ENCODE measurements at regions not wholly inside any gene's neighbourhood (a gene's known extent, or its start where the extent isn't known, plus 50 kb on each side); places are given as distances from the start of the nearest gene placed in this dataset.

GRCh38 chr2:128536925-128537620 lies 218.4 kb upstream of the HS6ST1 start:
- no peaks in the 10 kb centered on the region for H3K36me3 ChIP-seq
- DNase-seq (peak in 1 of 4 donors; percentile 34), ATAC-seq (peak; percentile 49)
- no peaks in the 10 kb centered on the region for H3K27me3 ChIP-seq
- H3K27ac ChIP-seq: peak overlapping the region in 1 of 2 donors; percentile 19
- H3K9me3 ChIP-seq: no peaks in the 10 kb centered on the region
- H3K4me3 ChIP-seq: no peak overlapping the region
- TF ChIP-seq CTCF (IDR thresholded peaks at IDR 0.05): no peak
- intact Hi-C loops (cut with DNase I): no loop called here
- no peaks in the 10 kb centered on the region for H3K4me1 ChIP-seq

- intact Hi-C loops (cut with DNase I): no loop called here
- TF ChIP-seq CTCF (IDR thresholded peaks at IDR 0.05): no peak
- no peak for ATAC-seq
- H3K27ac ChIP-seq: peak overlapping the region in 1 of 2 donors; percentile 19
- DNase-seq: no peak
- H3K4me3 ChIP-seq: no peak overlapping the region
- H3K9me3 ChIP-seq: no peaks in the 10 kb centered on the region
- no peaks in the 10 kb centered on the region for H3K27me3 ChIP-seq
- H3K36me3 ChIP-seq: no peaks in the 10 kb centered on the region
- no peaks in the 10 kb centered on the region for H3K4me1 ChIP-seq
Measured at GRCh38 chr2:128537646-128538045, 219.0 kb upstream of the HS6ST1 start.

GRCh38 chr2:128538396-128538795 lies 219.7 kb upstream of the HS6ST1 start:
- intact Hi-C loops (cut with DNase I): no loop called here
- H3K4me3 ChIP-seq: no peak overlapping the region
- TF ChIP-seq CTCF (IDR thresholded peaks at IDR 0.05): no peak
- ATAC-seq: no peak
- H3K36me3 ChIP-seq: no peaks in the 10 kb centered on the region
- H3K4me1 ChIP-seq: no peaks in the 10 kb centered on the region
- peak in 1 of 4 donors; percentile 16 for DNase-seq
- no peaks in the 10 kb centered on the region for H3K27me3 ChIP-seq
- no peak overlapping the region for H3K27ac ChIP-seq
- H3K9me3 ChIP-seq: no peaks in the 10 kb centered on the region

- intact Hi-C loops (cut with DNase I): no loop called here
- DNase-seq (no peak), ATAC-seq (no peak)
- no peaks in the 10 kb centered on the region for H3K36me3 ChIP-seq
- H3K27ac ChIP-seq: no peak overlapping the region
- H3K9me3 ChIP-seq: no peaks in the 10 kb centered on the region
- H3K4me1 ChIP-seq: no peaks in the 10 kb centered on the region
- no peak for TF ChIP-seq CTCF (IDR thresholded peaks at IDR 0.05)
- H3K4me3 ChIP-seq: no peak overlapping the region
- H3K27me3 ChIP-seq: no peaks in the 10 kb centered on the region
Measured at GRCh38 chr2:128540670-128541069, 222.0 kb upstream of the HS6ST1 start.

- no peaks in the 10 kb centered on the region for H3K9me3 ChIP-seq
- H3K4me1 ChIP-seq: no peaks in the 10 kb centered on the region
- intact Hi-C loops (cut with DNase I): no loop called here
- TF ChIP-seq CTCF (IDR thresholded peaks at IDR 0.05): no peak
- no peaks in the 10 kb centered on the region for H3K36me3 ChIP-seq
- ATAC-seq (no peak), DNase-seq (no peak)
- no peak overlapping the region for H3K4me3 ChIP-seq
- H3K27ac ChIP-seq: no peak overlapping the region
- H3K27me3 ChIP-seq: no peaks in the 10 kb centered on the region
Measured at GRCh38 chr2:128541448-128541847, 222.8 kb upstream of the HS6ST1 start.
